Caco-2 (cell line): ENCODE measurements at regions not wholly inside any gene's neighbourhood (a gene's known extent, or its start where the extent isn't known, plus 50 kb on each side); places are given as distances from the start of the nearest gene placed in this dataset.

Experiments
- BruUV-seq: library from RNA; stranded (reverse); fragments of 400-500 nt; replicated peaks from 2 replicates; lab custom pipeline; 2021; lab: Mats Ljungman, UMichigan
- CTCF ChIA-PET: fragments of 300-600 bp; sonication (Branson Sonifier 250); formaldehyde crosslinking; loops from one replicate; lab custom pipeline; 2022; ENCODE audit warnings: antibody characterized with exemption; lab: Charles Lee
- POLR2A ChIA-PET: fragments of 300-600 bp; sonication (Branson Sonifier 250); formaldehyde crosslinking; loops from one replicate; lab custom pipeline; 2022; ENCODE audit warnings: antibody characterized with exemption; lab: Charles Lee
- DNase-seq, 2 experiments: peaks; one replicate each; pipeline versions ENCODE4 v3.0.0 to v3.0.0-alpha.2; 2020 to 2022
- H3K27me3 ChIP-seq: replicated peaks from 2 replicates; pipeline ENCODE4 v1.6.0; 2011; ENCODE audit warnings: low read length; ENCODE audit not compliant: control insufficient read depth, insufficient read depth
- H3K36me3 ChIP-seq: 2 replicates; pipeline ENCODE4 v1.5.1; 2011; ENCODE audit warnings: low read length; ENCODE audit not compliant: control insufficient read depth, insufficient read depth
- H3K4me1 ChIP-seq: fragments of 250-450 bp; sonication (Bioruptor Pico); 2 replicates; pipeline ENCODE4 v1.5.1; 2020; ENCODE audit warnings: mild to moderate bottlenecking
- H3K4me3 ChIP-seq: 2 replicates; pipeline ENCODE4 v1.5.1; 2011; ENCODE audit warnings: low read depth, mild to moderate bottlenecking, control low read depth, low read length
- H3K9me3 ChIP-seq: fragments of 250-450 bp; sonication (Bioruptor Pico); 2 replicates; pipeline ENCODE4 v1.5.1; 2020; ENCODE audit warnings: mild to moderate bottlenecking, moderate library complexity
- H3K27ac Mint-ChIP-seq: one replicate; pipeline ENCODE4 v1.8.0; 2022; ENCODE audit warnings: mixed read lengths; ENCODE audit not compliant: unreplicated experiment
- H3K27me3 Mint-ChIP-seq: one replicate; pipeline ENCODE4 v1.8.0; 2022; ENCODE audit warnings: mixed read lengths; ENCODE audit not compliant: insufficient read depth, unreplicated experiment
- H3K36me3 Mint-ChIP-seq: one replicate; pipeline ENCODE4 v1.8.0; 2022; ENCODE audit warnings: mild to moderate bottlenecking, mixed read lengths; ENCODE audit not compliant: insufficient read depth, unreplicated experiment
- H3K4me1 Mint-ChIP-seq: one replicate; pipeline ENCODE4 v1.8.0; 2022; ENCODE audit warnings: low read depth, mixed read lengths; ENCODE audit not compliant: unreplicated experiment
- H3K4me3 Mint-ChIP-seq: one replicate; pipeline ENCODE4 v1.8.0; 2022; ENCODE audit warnings: mild to moderate bottlenecking, moderate library complexity, mixed read lengths; ENCODE audit not compliant: unreplicated experiment
- H3K9me3 Mint-ChIP-seq: one replicate; pipeline ENCODE4 v1.8.0; 2022; ENCODE audit warnings: mixed read lengths; ENCODE audit not compliant: unreplicated experiment
- CTCF ChIP-seq, 2 experiments: fragments of 200-600 bp in 1 of 2; IDR thresholded peaks; 1 replicate in 1 of 2; 2 replicates in 1 of 2; pipeline versions ENCODE4 v1.5.1 to v1.8.0; 2011 to 2022; ENCODE audit warnings: antibody characterized with exemption in 1 of 2, control low read depth in 1 of 2, inconsistent platforms in 1 of 2, low read depth in 1 of 2, low read length in 1 of 2, mild to moderate bottlenecking in 1 of 2, moderate library complexity in 1 of 2; ENCODE audit not compliant: insufficient read depth in 1 of 2, severe bottlenecking in 1 of 2, unreplicated experiment in 1 of 2
- intact Hi-C: fragments of 100-400 bp; cut with micrococcal nuclease; formaldehyde crosslinking; loops from one replicate; pipeline ENCODE4 v1.10.0; 2022; ENCODE audit not compliant: unreplicated experiment

DNA sequence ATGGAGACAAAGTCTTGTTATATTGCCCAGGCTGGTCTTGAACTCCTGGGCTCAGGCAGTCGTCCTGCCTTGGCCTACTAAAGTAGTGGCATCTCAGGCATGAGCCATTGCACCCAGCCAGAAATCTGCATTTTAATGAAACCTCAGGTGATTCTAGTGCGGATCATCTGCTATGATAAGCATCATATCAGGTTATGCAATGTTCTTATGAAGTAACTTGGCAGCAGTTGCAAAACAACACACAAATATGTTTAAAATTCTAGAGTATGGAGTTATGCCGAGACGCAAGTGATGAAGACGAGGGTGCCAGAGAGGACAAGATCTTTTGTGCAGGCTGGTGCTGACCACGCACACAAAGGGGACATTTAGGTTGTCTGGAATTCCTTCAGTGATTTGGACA lies 153.2 kb upstream of the MEF2C start:
- DNase-seq = no peak
- Histone ChIP-seq H3K4me3 (no peak overlapping the region), H3K9me3 (no peaks in the 10 kb centered on the region), H3K36me3 (no peaks in the 10 kb centered on the region), H3K27me3 (no peaks in the 10 kb centered on the region), H3K4me1 (no peaks in the 10 kb centered on the region)
- ChIA-PET CTCF (no interaction called here), POLR2A (no interaction called here)
- no TSS peak for BruUV-seq
- Mint-ChIP-seq H3K4me1 (no peaks in the 10 kb centered on the region), H3K27me3 (no peaks in the 10 kb centered on the region), H3K27ac (no peak overlapping the region), H3K36me3 (no peaks in the 10 kb centered on the region), H3K4me3 (no peak overlapping the region), H3K9me3 (peaks cover 10% of the 10 kb centered on the region)
- no peak for TF ChIP-seq CTCF (IDR thresholded peaks at IDR 0.05; ENCODE audit: insufficient read depth in 1 of 2, low read depth in 1 of 2, low read length in 1 of 2, severe bottlenecking in 1 of 2, unreplicated experiment in 1 of 2)
- intact Hi-C loops = no loop called here

DNA sequence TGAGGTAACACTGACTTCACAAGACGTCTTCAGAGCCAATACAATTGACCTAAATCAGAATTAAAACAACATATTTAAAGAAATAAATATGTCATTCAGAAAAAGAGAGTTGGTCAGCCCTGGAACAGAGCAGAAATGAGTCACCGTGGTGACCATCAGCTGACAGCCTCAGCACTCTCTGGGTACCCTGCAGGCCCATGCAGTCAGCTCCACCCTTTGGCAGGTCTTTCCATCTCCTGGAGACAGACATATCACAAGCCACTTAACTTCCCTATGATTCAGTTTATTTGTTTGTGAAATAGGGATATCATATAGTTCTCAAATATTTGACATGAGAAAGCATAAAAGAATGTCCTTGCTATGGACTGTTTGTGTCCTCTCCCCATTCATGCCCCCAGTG lies 151.6 kb upstream of the MEF2C start:
- TF ChIP-seq CTCF (IDR thresholded peaks at IDR 0.05; ENCODE audit: insufficient read depth in 1 of 2, low read depth in 1 of 2, low read length in 1 of 2, severe bottlenecking in 1 of 2, unreplicated experiment in 1 of 2) = no peak
- Mint-ChIP-seq H3K9me3 (peaks cover 10% of the 10 kb centered on the region), H3K27me3 (no peaks in the 10 kb centered on the region), H3K36me3 (no peaks in the 10 kb centered on the region), H3K27ac (no peak overlapping the region), H3K4me3 (no peak overlapping the region), H3K4me1 (no peaks in the 10 kb centered on the region)
- DNase-seq = no peak
- no TSS peak for BruUV-seq
- CTCF ChIA-PET = no interaction called here
- POLR2A ChIA-PET = no interaction called here
- Histone ChIP-seq H3K4me1 (no peaks in the 10 kb centered on the region), H3K4me3 (no peak overlapping the region), H3K36me3 (no peaks in the 10 kb centered on the region), H3K9me3 (no peaks in the 10 kb centered on the region), H3K27me3 (no peaks in the 10 kb centered on the region)
- intact Hi-C loops = no loop called here

DNA sequence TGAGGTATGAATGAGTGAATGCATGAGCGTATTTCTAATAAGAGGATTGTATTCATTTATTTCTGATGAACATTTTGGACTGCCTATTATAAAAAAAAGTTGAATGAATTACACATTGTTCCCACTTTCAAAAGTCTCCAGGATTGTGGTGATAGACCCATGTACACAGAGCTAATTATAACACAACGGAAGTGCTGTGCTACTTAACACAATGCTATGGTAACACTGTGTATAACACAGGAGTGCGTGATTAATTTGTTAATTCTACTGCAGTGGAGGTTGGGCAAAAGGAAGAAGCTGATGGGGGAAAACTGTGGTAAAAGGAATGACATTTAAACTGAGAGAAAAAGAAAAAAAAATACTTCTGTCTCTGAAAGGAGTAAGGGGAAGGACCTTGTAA lies 147.8 kb upstream of the MEF2C start:
- Mint-ChIP-seq H3K9me3 (no peaks in the 10 kb centered on the region), H3K27ac (no peak overlapping the region), H3K36me3 (no peaks in the 10 kb centered on the region), H3K27me3 (no peaks in the 10 kb centered on the region), H3K4me3 (no peak overlapping the region), H3K4me1 (no peaks in the 10 kb centered on the region)
- Histone ChIP-seq H3K36me3 (no peaks in the 10 kb centered on the region), H3K4me3 (no peak overlapping the region), H3K9me3 (no peaks in the 10 kb centered on the region), H3K4me1 (no peaks in the 10 kb centered on the region), H3K27me3 (no peaks in the 10 kb centered on the region)
- CTCF ChIA-PET = no interaction called here
- no TSS peak for BruUV-seq
- intact Hi-C loops = no loop called here
- no peak for DNase-seq
- POLR2A ChIA-PET = no interaction called here
- TF ChIP-seq CTCF (IDR thresholded peaks at IDR 0.05; ENCODE audit: insufficient read depth in 1 of 2, low read depth in 1 of 2, low read length in 1 of 2, severe bottlenecking in 1 of 2, unreplicated experiment in 1 of 2) = no peak
